ENCODE measurements at regions not wholly inside any gene's neighbourhood (a gene's known extent, or its start where the extent isn't known, plus 50 kb on each side); places are given as distances from the start of the nearest gene placed in this dataset.

GRCh38 chr2:129737660-129738527 is 241.6 kb upstream of the RAB6C start:
- TF ChIP-seq CTCF (IDR thresholded peaks at IDR 0.05; ENCODE audit: low read depth, low read length) (no peak), EZH2phosphoT487 (IDR thresholded peaks at IDR 0.05; ENCODE audit: low read depth) (no peak)
